Loucy (cell line): ENCODE measurements at regions not wholly inside any gene's neighbourhood (a gene's known extent, or its start where the extent isn't known, plus 50 kb on each side); places are given as distances from the start of the nearest gene placed in this dataset.

Source experiments
- H2AFZ ChIP-seq: fragments of 200-600 bp; sonication (generic); 2 replicates; pipeline ENCODE4 v1.6.0; 2016; ENCODE audit warnings: antibody characterized with exemption, mild to moderate bottlenecking, low read length, moderate library complexity
- H3F3A ChIP-seq: fragments of 200-600 bp; 2 replicates; pipeline ENCODE4 v1.6.0; 2016; ENCODE audit warnings: antibody characterized with exemption, low read depth, mild to moderate bottlenecking
- H3K27me3 ChIP-seq: fragments of 200-600 bp; sonication (generic); 2 replicates; pipeline ENCODE4 v1.6.1; 2014; ENCODE audit warnings: low read length, mild to moderate bottlenecking; ENCODE audit not compliant: insufficient read depth, poor library complexity, severe bottlenecking
- H3K36me3 ChIP-seq: fragments of 200-600 bp; sonication (generic); 2 replicates; pipeline ENCODE4 v1.6.1; 2016; ENCODE audit warnings: low read length; ENCODE audit not compliant: insufficient read depth
- H3K4me1 ChIP-seq: fragments of 200-600 bp; sonication (generic); 2 replicates; pipeline ENCODE4 v1.5.1; 2014; ENCODE audit warnings: low read length, mild to moderate bottlenecking; ENCODE audit not compliant: insufficient read depth, poor library complexity, severe bottlenecking
- H3K4me2 ChIP-seq: fragments of 200-600 bp; sonication (generic); 2 replicates; pipeline ENCODE4 v1.6.0; 2014; ENCODE audit warnings: antibody characterized with exemption, low read length, low read depth, mild to moderate bottlenecking; ENCODE audit not compliant: poor library complexity, severe bottlenecking
- H3K4me3 ChIP-seq: fragments of 200-600 bp; sonication (generic); 2 replicates; pipeline ENCODE4 v1.5.1; 2014; ENCODE audit warnings: low read length, mild to moderate bottlenecking, mixed read lengths; ENCODE audit not compliant: poor library complexity, severe bottlenecking
- H3K79me2 ChIP-seq: fragments of 200-600 bp; sonication (generic); 2 replicates; pipeline ENCODE4 v1.6.1; 2014; ENCODE audit warnings: low read length; ENCODE audit not compliant: insufficient read depth
- H3K9ac ChIP-seq: fragments of 200-600 bp; sonication (generic); 2 replicates; pipeline ENCODE4 v1.6.0; 2014; ENCODE audit warnings: mild to moderate bottlenecking, low read depth, low read length, moderate library complexity; ENCODE audit not compliant: poor library complexity, severe bottlenecking
- H3K9me2 ChIP-seq: fragments of 200-600 bp; sonication (generic); replicated peaks from 2 replicates; pipeline ENCODE4 v1.6.1; 2016; ENCODE audit warnings: low read depth, low read length, mixed read lengths
- H3K9me3 ChIP-seq: fragments of 200-600 bp; sonication (generic); 2 replicates; pipeline ENCODE4 v1.6.1; 2014; ENCODE audit warnings: mild to moderate bottlenecking, antibody characterized with exemption, low read length, low read depth; ENCODE audit not compliant: insufficient read depth
- H4K20me1 ChIP-seq: fragments of 200-600 bp; sonication (generic); 2 replicates; pipeline ENCODE4 v1.6.0; 2014; ENCODE audit warnings: antibody characterized with exemption, low read length, mild to moderate bottlenecking; ENCODE audit not compliant: insufficient read depth, poor library complexity, severe bottlenecking
- CTCF ChIP-seq: fragments of 200-600 bp; sonication (generic); conservative IDR thresholded peaks from 2 replicates; pipeline ENCODE4 v1.5.1; 2014; ENCODE audit warnings: mild to moderate bottlenecking, antibody characterized with exemption, low read length
- EZH2phosphoT487 ChIP-seq: fragments of 200-600 bp; IDR thresholded peaks from 2 replicates; pipeline ENCODE4 v1.6.1; 2018; ENCODE audit warnings: antibody characterized with exemption, mild to moderate bottlenecking, moderate library complexity, borderline replicate concordance

GRCh38 chr2:146992466-146992865 lies 852.4 kb upstream of the ACVR2A start:
- Histone ChIP-seq H3K36me3 (no peaks in the 10 kb centered on the region), H3K9me3 (no peaks in the 10 kb centered on the region), H3K9me2 (no peaks in the 10 kb centered on the region), H3K4me2 (no peak overlapping the region), H3K27me3 (no peaks in the 10 kb centered on the region), H3K9ac (no peak overlapping the region), H3K4me1 (no peaks in the 10 kb centered on the region), H3K4me3 (no peak overlapping the region), H3F3A (no peaks in the 10 kb centered on the region), H4K20me1 (no peaks in the 10 kb centered on the region), H2AFZ (no peak overlapping the region), H3K79me2 (no peaks in the 10 kb centered on the region)
- TF ChIP-seq CTCF = no peak
- no peak for TF ChIP-seq EZH2phosphoT487

- H3K4me2 ChIP-seq = no peak overlapping the region
- no peaks in the 10 kb centered on the region for H3F3A ChIP-seq
- no peaks in the 10 kb centered on the region for H3K9me3 ChIP-seq
- no peak overlapping the region for H2AFZ ChIP-seq
- no peaks in the 10 kb centered on the region for H3K27me3 ChIP-seq
- no peak overlapping the region for H3K9ac ChIP-seq
- H4K20me1 ChIP-seq = no peaks in the 10 kb centered on the region
- no peak overlapping the region for H3K4me3 ChIP-seq
- H3K9me2 ChIP-seq = no peaks in the 10 kb centered on the region
- no peak for TF ChIP-seq EZH2phosphoT487
- TF ChIP-seq CTCF = no peak
- H3K4me1 ChIP-seq = no peaks in the 10 kb centered on the region
- no peaks in the 10 kb centered on the region for H3K36me3 ChIP-seq
- no peaks in the 10 kb centered on the region for H3K79me2 ChIP-seq
Measured at GRCh38 chr2:146992057-146992456, 852.8 kb upstream of the ACVR2A start.

- no peak overlapping the region for H3K9ac ChIP-seq
- H3K36me3 ChIP-seq = no peaks in the 10 kb centered on the region
- H2AFZ ChIP-seq = no peak overlapping the region
- H3K9me3 ChIP-seq = no peaks in the 10 kb centered on the region
- no peaks in the 10 kb centered on the region for H3F3A ChIP-seq
- TF ChIP-seq EZH2phosphoT487 (no peak), CTCF (no peak)
- H3K27me3 ChIP-seq = no peaks in the 10 kb centered on the region
- H3K4me1 ChIP-seq = no peaks in the 10 kb centered on the region
- no peaks in the 10 kb centered on the region for H4K20me1 ChIP-seq
- no peak overlapping the region for H3K4me2 ChIP-seq
- H3K79me2 ChIP-seq = no peaks in the 10 kb centered on the region
- no peak overlapping the region for H3K4me3 ChIP-seq
- no peaks in the 10 kb centered on the region for H3K9me2 ChIP-seq
Measured at GRCh38 chr2:146990311-146991054, 854.3 kb upstream of the ACVR2A start.
